Suppressor macrophage (primary cell): ENCODE measurements at regions not wholly inside any gene's neighbourhood (a gene's known extent, or its start where the extent isn't known, plus 50 kb on each side); places are given as distances from the start of the nearest gene placed in this dataset.

ENCODE experiments used
- DNase-seq, 4 experiments: peaks; one replicate each; pipeline ENCODE4 v3.0.0-alpha.2; 2020 to 2022

- peak in 2 of 4 experiments; percentile 19 to 62 for DNase-seq
Observed at GRCh38 chr17:34874478-34874877, 86.8 kb downstream of the CCT6B start.

DNA sequence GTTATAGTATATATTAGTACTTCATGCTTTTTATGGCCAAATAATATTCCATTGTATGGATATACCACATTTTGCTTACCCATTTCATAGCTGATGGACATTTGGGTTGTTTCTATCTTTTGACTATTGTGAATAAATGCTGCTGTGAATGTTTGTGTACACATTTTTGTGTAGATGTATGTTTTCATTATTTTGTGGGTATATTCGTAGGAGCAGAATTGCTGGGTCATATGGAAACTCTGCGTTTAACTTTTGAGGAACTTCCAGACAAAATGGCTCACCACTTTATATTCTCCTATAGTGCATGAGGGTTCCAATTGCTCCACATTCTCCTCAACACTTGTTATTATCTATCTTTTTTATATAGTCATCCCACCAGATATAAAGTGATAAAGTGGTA is 88.6 kb downstream of the CCT6B start:
- no peak for DNase-seq

- no peak for DNase-seq
Observed at GRCh38 chr17:34869641-34870040, 91.6 kb downstream of the CCT6B start.

DNA sequence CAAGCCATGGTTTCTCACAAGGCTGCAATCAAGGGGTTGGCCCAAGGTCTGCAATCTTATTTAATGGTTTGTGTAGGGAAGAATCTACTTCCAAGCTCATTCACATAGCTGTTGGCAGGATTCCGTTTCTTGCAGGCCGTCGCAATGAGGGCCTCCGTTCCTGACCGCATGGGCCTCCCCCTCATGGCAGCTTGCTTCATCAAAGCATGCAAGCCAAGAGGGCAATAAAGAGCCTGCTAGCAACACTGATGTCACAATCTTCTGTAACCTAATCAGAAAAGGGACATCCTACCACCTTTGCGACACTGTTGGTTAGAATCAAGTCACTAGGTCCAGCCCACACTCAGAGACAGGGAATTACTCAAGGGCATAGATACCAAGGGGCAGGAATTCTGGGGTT is 95.5 kb downstream of the CCT6B start:
- peak in 3 of 4 experiments; percentile 16 to 28 (median 20) for DNase-seq

- DNase-seq: no peak
Observed at GRCh38 chr17:34862384-34862783, 98.9 kb downstream of the CCT6B start.

DNA sequence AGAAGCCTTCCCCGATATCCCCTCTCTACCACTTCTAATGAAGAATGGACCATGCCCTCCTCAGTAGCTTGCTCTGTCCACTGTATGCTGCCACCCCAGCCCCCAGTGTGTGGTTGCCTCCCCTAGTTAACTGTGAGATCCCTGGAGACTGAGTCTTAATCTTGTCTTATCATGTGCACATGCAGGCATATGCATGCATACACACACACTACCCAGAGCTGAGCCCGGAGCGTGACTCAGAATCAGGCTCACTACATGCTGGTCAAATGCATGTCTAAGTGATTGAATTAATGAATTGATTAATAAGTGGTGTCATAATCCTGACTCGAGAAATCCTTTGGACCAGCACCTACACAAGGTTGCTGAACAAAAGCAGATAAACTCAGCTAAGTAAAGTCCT is 99.4 kb downstream of the CCT6B start:
- no peak for DNase-seq

GRCh38 chr17:34859652-34860051 is 101.6 kb downstream of the CCT6B start:
- no peak for DNase-seq

- DNase-seq: no peak
Observed at GRCh38 chr17:34858591-34859565, 102.4 kb downstream of the CCT6B start.

DNA sequence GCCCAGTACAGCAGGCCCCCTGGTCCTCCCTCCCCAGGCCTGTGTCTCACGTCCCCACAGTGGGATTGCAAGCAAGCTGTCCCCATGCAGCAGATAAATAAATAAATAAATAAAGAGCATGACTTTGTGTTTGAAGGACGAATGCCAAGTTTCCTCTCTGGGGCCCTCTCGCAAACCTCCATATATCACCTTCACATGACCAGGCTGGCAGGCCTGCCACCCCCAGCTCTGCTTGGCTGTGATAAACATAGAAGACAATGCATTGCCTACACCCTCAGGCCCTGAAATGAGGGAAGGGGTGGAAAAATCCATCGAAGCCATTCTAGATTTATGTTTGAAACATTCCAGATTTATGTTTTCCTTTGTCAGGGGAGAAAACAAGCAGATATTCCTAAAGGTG is 107.3 kb downstream of the CCT6B start:
- DNase-seq: no peak

DNA sequence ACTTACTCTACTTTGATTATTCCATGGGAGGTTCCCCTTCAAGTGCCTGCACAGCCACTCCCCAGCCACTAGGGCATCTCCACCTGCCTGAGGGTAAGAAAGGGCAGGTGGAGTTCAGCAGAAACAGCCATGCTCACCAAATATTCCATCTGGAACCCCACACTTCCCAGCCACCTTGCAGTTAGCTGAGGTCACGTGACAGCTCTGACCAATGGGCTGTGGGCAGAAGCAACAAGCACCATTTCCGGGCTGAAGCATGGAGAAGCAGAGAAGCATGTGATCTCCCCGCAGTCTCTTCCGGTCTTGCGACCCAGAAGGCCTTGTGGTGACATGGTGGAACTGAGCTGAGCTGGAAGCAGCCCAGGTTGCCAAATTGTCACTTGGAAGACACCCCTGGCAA is 108.6 kb downstream of the CCT6B start:
- DNase-seq: peak in 2 of 4 experiments; percentile 16 to 17

- DNase-seq: no peak
Observed at GRCh38 chr17:34851961-34852540, 109.2 kb downstream of the CCT6B start.

- DNase-seq: no peak
Observed at GRCh38 chr17:34850964-34851363, 110.3 kb downstream of the CCT6B start.

DNA sequence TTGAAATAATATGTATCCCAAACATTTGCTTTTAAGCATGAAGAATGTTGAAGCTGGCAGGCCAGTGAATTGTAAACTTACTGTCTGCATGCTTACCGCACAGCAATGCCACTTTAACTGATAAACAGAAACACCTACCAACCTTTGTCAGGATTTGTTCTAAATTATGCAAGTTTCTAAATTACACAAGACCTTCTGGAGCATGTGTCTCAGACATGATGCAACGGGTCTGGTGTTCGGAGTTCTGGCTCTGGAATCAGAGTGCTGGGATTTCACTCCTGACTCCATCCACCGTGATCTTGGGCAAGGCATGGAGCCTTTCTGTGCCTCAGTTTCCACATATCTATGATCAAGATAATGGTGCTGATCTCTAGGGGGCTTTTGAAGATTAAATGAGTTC is 111.2 kb downstream of the CCT6B start:
- peak in 3 of 4 experiments; percentile 31 to 49 (median 38) for DNase-seq

DNA sequence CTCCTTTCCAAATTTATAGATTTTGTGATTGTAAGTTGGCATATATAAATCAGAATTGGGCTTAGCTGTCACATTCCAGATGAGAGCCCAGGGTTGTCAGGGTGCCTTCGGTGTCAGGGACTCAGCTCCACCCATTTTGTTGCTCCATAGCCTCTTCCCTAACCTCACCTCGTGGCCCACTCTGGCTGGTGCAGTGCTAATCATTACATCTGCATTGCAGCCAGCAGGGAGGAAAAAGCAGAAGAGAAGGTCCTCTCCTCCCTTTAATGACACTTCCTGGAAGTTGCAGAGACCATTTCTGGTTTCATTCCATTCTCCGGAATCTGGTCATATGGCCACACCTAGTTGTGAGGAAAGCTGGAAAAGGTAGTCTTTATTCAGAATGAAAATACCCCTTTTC is 113.3 kb downstream of the CCT6B start:
- peak; percentile 12 to 44 (median 36) for DNase-seq

DNA sequence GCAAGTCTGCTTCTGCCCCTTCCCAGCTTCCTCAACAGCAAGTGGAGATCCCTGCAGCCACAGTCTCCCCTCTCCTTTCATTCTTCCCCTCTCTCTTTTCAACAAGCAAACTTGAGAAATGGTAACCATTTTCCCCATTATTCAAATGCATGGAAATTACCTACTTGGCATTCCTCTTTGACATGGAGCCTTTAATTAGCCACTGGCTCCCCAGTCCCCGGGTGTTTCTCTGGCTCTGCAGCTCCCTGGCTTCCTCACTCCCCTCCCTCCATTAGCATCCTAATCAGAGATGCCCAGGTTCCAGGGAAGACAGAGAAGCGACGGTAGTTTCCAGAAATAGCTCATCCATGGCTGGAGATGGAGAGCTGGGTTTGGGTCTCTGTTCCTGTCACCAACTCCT is 116.0 kb downstream of the CCT6B start:
- no peak for DNase-seq

DNA sequence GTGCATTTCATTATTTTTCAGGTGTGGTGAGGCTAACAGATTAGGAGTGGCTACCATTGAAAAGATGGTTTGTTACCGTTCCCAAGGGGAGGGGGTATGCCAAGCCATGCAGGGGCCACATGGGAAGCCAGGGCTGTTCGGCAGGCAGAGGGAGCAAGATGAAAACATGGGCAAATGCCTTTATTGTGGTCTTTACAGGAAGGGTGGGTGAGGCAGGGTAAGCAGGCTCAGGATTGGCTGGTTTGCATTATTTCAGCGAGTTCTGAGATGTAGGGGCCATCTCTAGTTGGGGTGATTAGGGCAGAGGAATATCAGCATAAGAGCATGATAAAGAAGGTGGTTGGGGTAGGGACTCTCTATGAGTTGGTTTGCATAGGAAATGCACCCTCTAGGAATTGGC is 117.6 kb downstream of the CCT6B start:
- no peak for DNase-seq

DNA sequence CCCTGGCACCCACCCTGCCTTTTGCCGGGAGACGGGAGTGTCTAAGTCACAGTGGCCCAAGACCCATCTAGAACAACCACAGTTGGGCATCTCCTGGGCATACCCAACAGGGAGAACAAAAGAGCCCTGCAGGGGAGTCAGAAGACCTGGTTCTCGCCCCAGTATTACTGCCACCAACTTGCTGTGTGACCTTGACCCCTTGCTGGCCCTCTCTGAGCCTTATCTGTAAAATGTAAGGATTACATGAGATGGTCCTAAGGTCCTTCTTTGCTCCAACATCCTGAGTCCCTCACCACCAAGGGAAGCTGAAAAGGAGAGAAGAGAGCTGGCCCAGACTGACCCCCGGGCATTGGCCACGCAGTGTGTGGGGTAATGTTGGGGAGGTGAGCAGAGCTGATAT is 119.0 kb downstream of the CCT6B start:
- no peak for DNase-seq

DNA sequence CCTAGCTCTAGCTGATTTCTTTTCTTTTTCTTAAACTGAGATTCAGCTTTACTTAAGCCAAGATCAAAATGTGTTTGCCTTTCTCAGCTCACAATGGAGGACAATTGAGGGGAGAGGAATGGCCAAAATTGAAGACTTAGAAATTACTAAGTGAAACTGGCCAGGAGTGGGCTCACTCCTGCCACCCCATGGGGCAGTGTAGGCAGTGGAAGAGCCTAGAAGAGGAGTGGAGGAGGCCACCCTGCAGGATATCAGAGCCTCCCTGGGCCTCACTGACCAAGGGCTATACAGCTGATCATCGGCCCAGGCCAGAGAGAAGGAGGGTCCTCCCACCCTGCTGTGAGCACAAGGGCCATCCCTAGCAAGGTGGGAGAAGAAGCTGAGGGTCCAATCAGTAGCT is 119.8 kb downstream of the CCT6B start:
- no peak for DNase-seq

DNA sequence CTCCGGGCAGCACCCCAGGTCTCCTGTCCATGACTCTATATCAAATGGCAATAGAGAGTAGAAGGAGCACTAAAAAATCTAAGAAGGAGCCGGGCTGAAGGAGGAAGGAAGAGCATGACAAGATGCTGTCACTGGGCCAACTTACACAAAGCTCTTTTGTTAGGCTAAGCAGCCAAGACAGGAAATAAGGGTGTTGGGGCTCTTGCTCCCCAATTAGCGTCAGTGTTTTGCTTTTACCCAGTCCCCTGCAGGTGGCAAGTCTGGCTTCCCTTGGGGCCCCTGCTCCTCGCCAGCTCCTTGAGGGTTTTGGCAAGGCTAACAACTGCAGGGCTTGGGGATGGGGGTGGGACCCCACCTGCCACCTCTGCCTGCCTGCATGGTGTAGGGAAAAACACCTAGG is 120.5 kb downstream of the CCT6B start:
- DNase-seq: peak in 3 of 4 experiments; percentile 11 to 35 (median 28)

- no peak for DNase-seq
Observed at GRCh38 chr17:34837876-34838478, 123.3 kb downstream of the CCT6B start.

DNA sequence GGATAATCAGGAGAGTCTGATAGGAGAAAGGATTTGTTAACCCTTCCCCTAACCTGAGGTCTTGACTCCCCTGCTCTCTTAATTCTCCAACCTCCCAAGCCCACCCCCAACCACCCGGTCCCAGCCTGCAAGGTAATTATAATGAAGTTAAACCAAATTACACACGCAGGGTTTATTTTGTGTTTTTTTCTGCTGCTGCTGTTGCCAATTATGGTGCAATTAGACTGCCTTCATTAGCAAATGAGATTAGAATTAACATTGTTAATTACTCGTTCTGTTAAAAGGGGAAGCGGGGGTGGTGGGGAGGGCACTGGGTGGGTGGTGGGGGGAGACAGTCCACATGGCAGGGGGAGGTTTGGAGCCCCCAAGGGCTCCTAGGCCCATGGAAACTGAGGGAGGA is 128.9 kb downstream of the CCT6B start:
- DNase-seq: no peak

- no peak for DNase-seq
Observed at GRCh38 chr17:34827008-34827407, 134.3 kb downstream of the CCT6B start.

- DNase-seq: no peak
Observed at GRCh38 chr17:34826332-34826731, 134.9 kb downstream of the CCT6B start.

DNA sequence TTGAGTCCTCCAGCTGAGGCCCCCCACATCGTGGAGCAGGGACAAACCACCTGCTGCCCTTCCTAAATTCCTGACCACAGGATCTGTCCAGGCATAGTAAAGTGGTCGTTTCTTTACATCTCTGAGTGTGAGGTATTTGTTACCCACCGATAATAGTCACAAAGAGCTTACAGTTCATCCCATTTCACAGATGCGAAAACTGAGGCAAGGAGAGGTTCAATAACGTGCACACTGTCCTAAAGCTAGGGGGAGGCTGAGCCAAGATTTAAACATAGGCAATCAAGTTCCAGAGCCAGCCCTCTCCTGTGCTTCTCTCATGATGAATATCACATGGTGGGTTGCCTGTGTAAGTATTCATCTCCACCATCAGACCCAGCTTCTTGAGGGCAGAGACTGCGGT is 135.4 kb downstream of the CCT6B start:
- no peak for DNase-seq
